Adrenal gland (tissue), 9 donors: ENCODE measurements at regions not wholly inside any gene's neighbourhood (a gene's known extent, or its start where the extent isn't known, plus 50 kb on each side); places are given as distances from the start of the nearest gene placed in this dataset.
"Not testable (repeated sequence)": the region's sequence is repeated elsewhere in the genome, so short reads cannot be mapped to it uniquely, and the experiment has no call there.

Experiments
- DNase-seq, 7 donors: peaks; one replicate each; pipeline ENCODE4 v3.0.0-alpha.2; 2019 to 2020
- H3K27ac ChIP-seq, 5 donors: fragments of 200-600 bp; sonication (generic) in 4 of 5; 1 replicate in 3 of 5; 2 replicates in 2 of 5; pipeline versions ENCODE4 v1.5.1 to v1.8.0; 2016 to 2020; ENCODE audit warnings: mild to moderate bottlenecking in 1 of 5
- H3K27me3 ChIP-seq: fragments of 200-600 bp; 2 replicates; pipeline ENCODE4 v1.8.0; 2021
- H3K36me3 ChIP-seq, 2 donors: fragments of 200-600 bp; replicated peaks in 1 of 2; 1 replicate in 1 of 2; 2 replicates in 1 of 2; pipeline versions ENCODE4 v1.5.1 to v1.8.0; 2018 to 2022
- H3K4me1 ChIP-seq, 2 donors: fragments of 200-600 bp; replicated peaks in 1 of 2; 1 replicate in 1 of 2; 2 replicates in 1 of 2; pipeline versions ENCODE4 v1.5.1 to v1.8.0; 2018 to 2021
- H3K4me3 ChIP-seq, 4 donors: fragments of 200-600 bp; sonication (generic) in 3 of 4; one replicate each; pipeline ENCODE4 v1.5.1; 2016 to 2018
- H3K9me3 ChIP-seq, 3 donors: fragments of 200-600 bp; sonication (generic) in 1 of 3; replicated peaks in 1 of 3; 1 replicate in 2 of 3; 2 replicates in 1 of 3; pipeline versions ENCODE4 v1.5.1 to v1.8.0; 2016 to 2021
- WGBS, 4 donors: extraction: QIAGEN DNeasy Blood & Tissue Kit in 2 of 4; methylation state at CpG; one replicate each; pipeline versions ENCODE4 v1.1.5 to v1.1.7; 2013 to 2017; 5-methylcytosine and 5-hydroxymethylcytosine counted together
- intact Hi-C, 2 donors: fragments of 100-400 bp; cut with DNase I; formaldehyde crosslinking; loops; one replicate each; pipeline versions ENCODE4 v1.14.1 to v1.15.0; 2022 to 2023
- donor health status: healthy with polysubstance abuse.
- donor health status: Bipolar disorder and iron deficiency.
- donor health status: DM: yes; HTN: yes; CAD: no.
- donor health status: DM: no; HTN: no; CAD: no.
- donor health status: DM: no; HTN: no; CAD: no.

DNA sequence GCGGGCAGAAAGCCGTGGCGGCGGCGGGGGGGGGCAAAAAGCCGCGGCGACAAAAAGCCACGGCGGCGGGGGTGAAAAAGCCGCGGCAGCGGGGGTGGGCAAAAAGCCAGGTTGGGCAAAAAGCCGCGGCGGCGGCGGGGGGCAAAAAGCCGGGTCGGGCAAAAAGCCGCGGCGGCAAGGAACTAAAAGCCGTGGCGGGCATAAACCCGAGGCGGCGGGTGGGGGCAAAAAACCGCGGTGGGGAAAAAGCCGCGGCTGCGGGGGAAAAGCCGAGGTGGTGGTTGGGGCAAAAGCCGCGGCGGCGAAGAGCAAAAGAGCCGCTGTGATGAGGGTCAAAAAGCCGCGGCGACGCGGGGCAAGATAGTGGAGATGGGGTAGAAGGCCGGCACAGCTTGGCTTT is 1834.2 kb downstream of the FOXD4L5 start:
- intact Hi-C loops, H3K27ac ChIP-seq, H3K36me3 ChIP-seq, H3K9me3 ChIP-seq, H3K27me3 ChIP-seq, H3K4me1 ChIP-seq: not testable (repeated sequence)
- H3K4me3 ChIP-seq, result peak overlapping the region in 1 of 4 donors; percentile 34
- 0 to 2% (median 1%) methylated on average over 9 to 28 of the region's 46 CpGs; no CpG with 5 or more reads in 1 of the 4 donors for WGBS, 4 donors
- peak in 5 of 7 donors; percentile 0 to 6 (median 4) for DNase-seq

GRCh38 chr9:63425123-63425522 is 1859.9 kb downstream of the FOXD4L5 start:
- intact Hi-C loops, result not testable (repeated sequence)

DNA sequence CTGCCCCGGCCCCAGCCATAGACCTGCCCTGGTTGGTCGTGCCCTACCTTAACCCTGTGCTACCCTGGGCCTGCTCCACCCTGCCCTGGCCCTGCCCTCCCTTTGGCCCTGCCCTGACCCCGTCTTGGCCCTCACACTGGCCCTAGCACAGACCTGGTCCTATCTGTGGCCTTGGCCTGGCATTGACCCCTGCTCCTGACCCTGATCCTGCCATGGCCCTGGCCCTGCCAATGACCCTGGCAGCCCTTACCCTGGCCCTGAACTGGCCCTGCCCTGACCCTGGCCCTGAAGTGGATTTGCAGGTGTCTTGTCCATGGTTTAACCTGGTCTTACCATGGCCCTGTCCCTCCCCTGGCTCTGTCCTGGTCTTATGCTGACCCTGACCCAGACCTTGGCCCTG is 1894.1 kb downstream of the FOXD4L5 start:
- H3K27ac ChIP-seq, DNase-seq, H3K4me1 ChIP-seq, intact Hi-C loops, H3K36me3 ChIP-seq, H3K4me3 ChIP-seq, H3K27me3 ChIP-seq, H3K9me3 ChIP-seq: not testable (repeated sequence)
- no CpG with 5 or more reads among the region's 3 CpGs for WGBS, 4 donors

More at GRCh38 chr9:63425123-63425522, 1859.9 kb downstream of the FOXD4L5 start:
- not testable (repeated sequence) for H3K4me3 ChIP-seq, H3K36me3 ChIP-seq, H3K27ac ChIP-seq, H3K27me3 ChIP-seq, DNase-seq, H3K4me1 ChIP-seq, H3K9me3 ChIP-seq
- 57 to 60% methylated on average over 1 of the region's 3 CpGs; no CpG with 5 or more reads in 2 of the 4 donors for WGBS, 4 donors

DNA sequence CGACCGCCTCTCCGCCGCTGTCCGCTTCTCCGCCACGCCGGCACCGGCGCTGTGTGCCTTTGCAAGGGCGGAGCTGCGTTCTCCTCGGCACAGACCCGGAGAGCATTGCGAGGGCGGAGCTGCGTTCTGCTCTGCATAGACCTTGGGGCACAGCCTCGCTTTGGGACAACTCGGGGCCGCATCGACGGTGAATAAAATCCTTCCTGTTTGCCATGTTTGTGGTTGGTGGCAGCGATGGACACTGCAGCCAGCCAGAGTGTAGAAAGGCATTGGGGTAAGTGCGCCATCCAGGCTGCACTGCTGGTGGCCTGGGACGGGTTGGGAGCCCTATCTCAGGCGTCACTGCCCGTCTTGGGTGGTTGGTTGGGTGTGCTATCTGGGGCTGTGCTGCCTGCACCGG is 1899.5 kb downstream of the FOXD4L5 start:
- H3K4me3 ChIP-seq, H3K36me3 ChIP-seq, H3K27me3 ChIP-seq, H3K27ac ChIP-seq, H3K9me3 ChIP-seq, H3K4me1 ChIP-seq, intact Hi-C loops: not testable (repeated sequence)
- 70 to 78% methylated on average over 5 to 6 of the region's 28 CpGs; no CpG with 5 or more reads in 2 of the 4 donors for WGBS, 4 donors
- peak in 2 of 7 donors; percentile 14 to 20 for DNase-seq

DNA sequence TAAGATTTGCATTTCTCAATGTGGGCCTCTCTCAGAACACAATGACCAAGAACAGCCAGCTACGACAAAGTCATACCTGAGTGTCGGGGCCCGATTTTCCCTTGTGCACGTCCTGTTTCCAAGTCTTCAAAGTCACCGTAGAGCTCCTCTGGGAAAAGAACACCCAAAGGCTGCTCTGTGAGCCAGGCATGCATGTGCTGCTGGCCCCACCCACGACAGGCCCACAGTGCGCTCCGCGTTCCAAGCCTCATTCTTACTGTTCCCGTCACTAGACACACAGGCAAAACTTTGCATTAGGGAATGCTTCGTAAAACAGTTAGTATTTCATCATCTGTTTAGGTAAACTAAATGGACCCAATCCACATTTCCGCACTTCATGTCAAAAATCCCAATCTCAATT is 1905.1 kb downstream of the FOXD4L5 start:
- H3K9me3 ChIP-seq, DNase-seq, H3K4me3 ChIP-seq, intact Hi-C loops, H3K27ac ChIP-seq, H3K4me1 ChIP-seq, H3K27me3 ChIP-seq, H3K36me3 ChIP-seq: not testable (repeated sequence)
- WGBS, 4 donors, result 80 to 89% (median 85%) methylated on average over 11 to 12 of the region's 12 CpGs

GRCh38 chr9:63354219-63354618 is 1930.8 kb downstream of the FOXD4L5 start:
- H3K27ac ChIP-seq, intact Hi-C loops, H3K4me1 ChIP-seq, H3K36me3 ChIP-seq, H3K4me3 ChIP-seq, DNase-seq, H3K9me3 ChIP-seq, H3K27me3 ChIP-seq: not testable (repeated sequence)
- WGBS, 4 donors, result 63 to 85% (median 67%) methylated on average over 2 to 3 of the region's 4 CpGs

DNA sequence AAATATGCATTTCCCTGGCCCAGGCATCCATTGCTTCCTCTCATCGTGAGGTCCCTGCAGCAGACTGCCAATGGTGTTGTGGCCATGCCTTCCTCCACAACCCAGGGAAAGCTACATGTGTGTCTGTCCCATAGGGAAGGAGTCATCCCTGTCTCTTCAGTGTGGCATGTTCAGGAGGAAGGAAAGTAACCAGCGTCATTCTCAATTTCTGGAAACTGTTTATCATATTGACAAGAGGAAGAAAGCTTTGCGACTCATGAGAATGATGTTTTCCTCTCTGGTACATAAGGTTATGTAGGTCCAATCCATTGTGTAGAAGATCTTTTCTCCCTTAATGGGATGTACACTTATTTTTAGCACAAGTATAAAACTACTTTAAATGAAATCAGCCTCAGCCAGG is 1937.7 kb downstream of the FOXD4L5 start:
- 39 to 65% (median 47%) methylated on average over 2 of the region's 3 CpGs for WGBS, 4 donors
- H3K4me3 ChIP-seq, H3K9me3 ChIP-seq, intact Hi-C loops, H3K27me3 ChIP-seq, H3K36me3 ChIP-seq, H3K4me1 ChIP-seq, DNase-seq, H3K27ac ChIP-seq: not testable (repeated sequence)

DNA sequence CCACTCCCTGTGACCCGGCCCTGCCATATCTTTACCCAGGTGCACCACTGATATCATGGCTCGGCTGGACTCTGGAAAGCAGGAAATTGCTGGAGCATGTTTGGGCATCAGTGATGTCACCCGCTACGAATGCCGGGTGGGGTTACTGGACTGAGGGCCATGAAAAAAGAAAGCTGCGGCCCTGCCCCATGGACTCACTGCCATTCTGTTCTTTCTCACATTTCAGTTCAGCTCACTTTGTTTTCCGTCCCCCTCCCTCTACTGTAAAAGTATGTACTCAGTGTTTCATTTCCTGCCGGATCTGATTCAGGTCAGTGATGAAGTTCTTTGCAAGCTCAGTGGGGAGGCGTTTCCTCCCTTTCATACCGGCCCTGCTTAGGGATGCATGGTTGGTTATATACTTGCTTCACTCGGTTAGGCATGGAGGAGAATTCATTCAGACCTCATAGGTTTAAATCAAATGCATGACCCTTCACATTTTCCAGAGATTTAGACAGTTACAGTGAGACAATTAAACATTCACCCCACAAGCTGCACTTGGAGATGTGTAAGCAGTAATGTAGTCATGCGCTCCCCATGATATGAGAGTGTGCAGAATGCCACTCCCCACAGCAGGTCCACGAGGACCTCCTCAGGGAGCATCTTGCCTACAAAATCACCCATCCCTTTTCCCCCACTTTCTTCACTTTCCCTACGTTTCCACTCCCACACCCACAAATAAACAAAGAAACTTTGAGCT is 1938.5 kb downstream of the FOXD4L5 start:
- H3K27ac ChIP-seq, result peak overlapping the region in 3 of 5 donors; percentile 8 to 80 (median 38)
- peak; percentile 20 to 83 (median 44) for DNase-seq
- not testable (repeated sequence) for H3K4me1 ChIP-seq

DNA sequence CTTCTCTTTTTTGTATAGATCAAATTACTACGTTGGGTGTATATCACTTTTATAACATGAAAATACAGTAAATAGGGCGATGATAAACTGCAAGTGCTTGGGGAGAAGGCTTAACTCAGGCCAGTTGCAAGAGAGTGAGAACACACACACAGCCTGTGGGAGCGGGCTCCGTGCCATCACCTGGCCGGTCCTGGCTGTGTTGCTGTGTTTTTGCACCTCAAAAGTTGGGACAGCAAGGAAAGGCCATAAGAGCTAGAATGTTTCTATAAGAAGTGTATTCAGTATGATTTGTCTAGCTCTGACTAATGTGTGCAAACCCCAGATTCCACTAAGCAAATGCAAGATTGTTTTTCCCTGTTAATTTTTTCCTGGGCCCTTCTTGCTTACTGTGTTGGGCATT is 1940.6 kb downstream of the FOXD4L5 start:
- H3K27me3 ChIP-seq, H3K27ac ChIP-seq, H3K4me1 ChIP-seq, DNase-seq, H3K4me3 ChIP-seq, H3K9me3 ChIP-seq, H3K36me3 ChIP-seq, intact Hi-C loops: not testable (repeated sequence)
- 85 to 95% methylated on average over 3 of the region's 5 CpGs; no CpG with 5 or more reads in 2 of the 4 donors for WGBS, 4 donors

More for the DNA sequence above, 1938.5 kb downstream of the FOXD4L5 start:
- 58 to 63% (median 60%) methylated on average over 8 to 10 of the region's 14 CpGs for WGBS, 4 donors
- H3K27me3 ChIP-seq, H3K4me3 ChIP-seq, intact Hi-C loops, H3K36me3 ChIP-seq, H3K9me3 ChIP-seq: not testable (repeated sequence)

DNA sequence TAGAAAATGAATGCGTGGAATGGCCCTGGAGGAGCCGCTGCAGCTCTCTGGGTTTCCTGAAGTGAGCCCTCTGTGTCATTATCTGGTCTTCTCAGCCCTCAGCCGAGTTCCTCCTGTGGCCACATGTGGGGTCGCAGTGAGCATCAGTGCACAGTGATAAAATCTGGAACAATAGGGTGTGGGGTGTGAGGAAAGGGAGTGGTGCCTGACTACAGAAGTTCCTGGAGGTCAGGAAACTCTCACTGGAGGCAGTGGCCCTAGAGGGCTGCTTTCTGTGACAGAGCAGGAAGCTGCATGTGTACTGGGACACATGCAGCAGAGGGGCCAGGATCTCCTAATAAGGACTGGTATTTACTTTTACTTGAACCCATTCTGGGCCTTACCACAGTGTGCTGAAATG is 1942.5 kb downstream of the FOXD4L5 start:
- H3K27ac ChIP-seq, H3K9me3 ChIP-seq, H3K27me3 ChIP-seq, H3K36me3 ChIP-seq, H3K4me3 ChIP-seq, H3K4me1 ChIP-seq, intact Hi-C loops: not testable (repeated sequence)
- 49 to 80% (median 70%) methylated on average over 1 to 2 of the region's 4 CpGs; no CpG with 5 or more reads in 1 of the 4 donors for whole genome bisulfite sequencing, 4 donors
- DNase-seq, result peak in 4 of 7 donors; percentile 14 to 64 (median 28)

DNA sequence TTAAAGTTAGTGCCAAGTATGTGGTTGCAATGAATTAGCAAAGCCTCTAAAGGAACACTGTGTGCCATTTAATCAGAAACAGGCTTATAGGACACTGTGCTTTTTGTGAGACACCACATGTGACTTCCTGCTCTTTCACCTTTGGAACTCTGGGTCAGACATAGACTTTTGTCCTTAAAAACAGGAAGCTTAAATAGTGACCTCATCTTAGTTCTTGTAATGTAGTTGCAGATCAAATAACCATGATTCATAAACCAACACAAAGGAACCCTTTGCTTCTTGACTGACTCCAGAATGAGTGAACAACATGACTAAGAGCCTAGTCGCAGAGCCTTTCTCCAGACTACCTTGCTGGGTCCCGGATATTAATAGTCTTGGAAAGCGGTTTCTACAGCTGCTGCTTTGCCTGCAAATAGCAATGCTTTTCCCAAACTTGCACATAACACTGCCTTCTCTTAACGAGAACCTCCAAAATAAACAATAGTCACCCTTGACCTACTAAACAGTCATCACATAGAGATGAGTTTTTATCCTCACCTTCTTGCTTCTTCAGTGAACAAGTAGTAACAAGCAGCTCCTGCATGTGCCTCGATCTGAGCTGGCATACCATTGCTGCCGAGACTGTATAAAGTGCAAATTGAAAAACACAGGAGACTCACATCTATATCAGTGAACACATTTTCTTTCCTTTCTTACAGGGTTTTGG is 1947.0 kb downstream of the FOXD4L5 start:
- DNase-seq, result peak in 2 of 7 donors; percentile 26 to 52
- Histone ChIP-seq H3K27ac (peak overlapping the region; percentile 3 to 83 (median 5)), H3K4me3 (peak overlapping the region in 1 of 4 donors; percentile 2)
- H3K9me3 ChIP-seq, H3K4me1 ChIP-seq, H3K36me3 ChIP-seq, H3K27me3 ChIP-seq, intact Hi-C loops: not testable (repeated sequence)
- 30 to 55% (median 46%) methylated on average over 2 to 5 of the region's 6 CpGs for WGBS, 4 donors
